GM21576 (cell line): ENCODE measurements at regions not wholly inside any gene's neighbourhood (a gene's known extent, or its start where the extent isn't known, plus 50 kb on each side); places are given as distances from the start of the nearest gene placed in this dataset.

ENCODE experiments used
- ATAC-seq: cut with Tn5 transposase; IDR thresholded peaks from one replicate; pipeline ENCODE4 v1.9.1; 2021; ENCODE audit warnings: mild to moderate bottlenecking, moderate library complexity; ENCODE audit not compliant: unreplicated experiment

GRCh38 chr13:74687442-74688182 is 553.4 kb upstream of the KLF12 start:
- ATAC-seq = no peak

GRCh38 chr13:74683411-74683810 is 549.2 kb upstream of the KLF12 start:
- ATAC-seq = no peak

GRCh38 chr13:74682746-74683145 is 548.5 kb upstream of the KLF12 start:
- no peak for ATAC-seq

- ATAC-seq = no peak
These were observed 547.7 kb upstream of the KLF12 start for GRCh38 chr13:74681891-74682290.

- no peak for ATAC-seq
These were observed 544.2 kb upstream of the KLF12 start for GRCh38 chr13:74678308-74678965.

- no peak for ATAC-seq
These were observed 541.8 kb upstream of the KLF12 start for GRCh38 chr13:74675972-74676371.

GRCh38 chr13:74675182-74675581 is 541.0 kb upstream of the KLF12 start:
- no peak for ATAC-seq

- no peak for ATAC-seq
These were observed 540.5 kb upstream of the KLF12 start for GRCh38 chr13:74674720-74675119.

- ATAC-seq = no peak
These were observed 534.9 kb upstream of the KLF12 start for GRCh38 chr13:74669149-74669548.

- no peak for ATAC-seq
These were observed 533.5 kb upstream of the KLF12 start for GRCh38 chr13:74667656-74668203.

GRCh38 chr13:74662905-74663304 is 528.7 kb upstream of the KLF12 start:
- ATAC-seq = no peak

- ATAC-seq = no peak
These were observed 527.6 kb upstream of the KLF12 start for GRCh38 chr13:74661851-74662250.

GRCh38 chr13:74657765-74658164 is 523.6 kb upstream of the KLF12 start:
- ATAC-seq = no peak

GRCh38 chr13:74651121-74651520 is 516.9 kb upstream of the KLF12 start:
- no peak for ATAC-seq

GRCh38 chr13:74647991-74648390 is 513.8 kb upstream of the KLF12 start:
- no peak for ATAC-seq

- ATAC-seq = no peak
These were observed 513.0 kb upstream of the KLF12 start for GRCh38 chr13:74647211-74647610.

- no peak for ATAC-seq
These were observed 511.9 kb upstream of the KLF12 start for GRCh38 chr13:74646091-74646490.

- ATAC-seq = no peak
These were observed 511.4 kb upstream of the KLF12 start for GRCh38 chr13:74645586-74645985.

- ATAC-seq = no peak
These were observed 510.0 kb upstream of the KLF12 start for GRCh38 chr13:74644229-74644628.

GRCh38 chr13:74641586-74641985 is 507.4 kb upstream of the KLF12 start:
- ATAC-seq = no peak

GRCh38 chr13:74633734-74634133 is 499.5 kb upstream of the KLF12 start:
- no peak for ATAC-seq

- ATAC-seq = no peak
These were observed 495.8 kb upstream of the KLF12 start for GRCh38 chr13:74629985-74630384.
